Cardiac fibroblast (primary cell): ENCODE measurements at regions not wholly inside any gene's neighbourhood (a gene's known extent, or its start where the extent isn't known, plus 50 kb on each side); places are given as distances from the start of the nearest gene placed in this dataset.

Experiments used
- DNase-seq, 2 donors: peaks; one replicate each; pipeline versions ENCODE4 v3.0.0 to v3.0.0-alpha.2; 2010; ENCODE audit warnings: low read depth in 2 of 2
- H3K4me3 ChIP-seq, 2 donors: replicated peaks in 1 of 2; 1 replicate in 1 of 2; 2 replicates in 1 of 2; pipeline ENCODE4 v1.5.1; 2011; ENCODE audit warnings: low read depth in 2 of 2, low read length in 2 of 2, mild to moderate bottlenecking in 2 of 2, moderate library complexity in 1 of 2
- TF ChIP-seq, protein P1 (sequence below): IDR thresholded peaks from one replicate; pipeline ENCODE4 v1.5.1; 2011; ENCODE audit warnings: low read depth, mild to moderate bottlenecking, low read length, inconsistent platforms

DNA sequence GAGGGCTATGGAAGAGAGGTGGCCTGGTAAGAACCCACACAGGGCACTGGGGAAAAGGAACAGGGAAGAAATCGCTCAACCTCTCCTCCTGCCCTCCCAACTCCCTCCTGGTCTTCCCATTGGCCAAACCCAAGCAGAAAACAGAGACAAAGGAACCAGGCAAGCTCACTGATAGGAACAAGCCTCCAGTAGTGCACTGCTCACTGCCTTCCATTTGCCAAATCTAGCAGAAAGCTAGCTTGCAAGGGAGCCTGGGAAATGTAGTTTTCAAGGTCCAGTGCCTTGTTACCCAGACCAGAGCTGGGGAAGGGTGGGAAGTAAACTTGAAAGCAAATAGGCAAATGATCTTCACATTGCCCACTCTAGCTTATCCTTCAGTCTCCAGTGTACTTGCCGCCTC, 556.1 kb upstream of the AUTS2 start:
- no peak for DNase-seq
- TF ChIP-seq, protein P1, sequence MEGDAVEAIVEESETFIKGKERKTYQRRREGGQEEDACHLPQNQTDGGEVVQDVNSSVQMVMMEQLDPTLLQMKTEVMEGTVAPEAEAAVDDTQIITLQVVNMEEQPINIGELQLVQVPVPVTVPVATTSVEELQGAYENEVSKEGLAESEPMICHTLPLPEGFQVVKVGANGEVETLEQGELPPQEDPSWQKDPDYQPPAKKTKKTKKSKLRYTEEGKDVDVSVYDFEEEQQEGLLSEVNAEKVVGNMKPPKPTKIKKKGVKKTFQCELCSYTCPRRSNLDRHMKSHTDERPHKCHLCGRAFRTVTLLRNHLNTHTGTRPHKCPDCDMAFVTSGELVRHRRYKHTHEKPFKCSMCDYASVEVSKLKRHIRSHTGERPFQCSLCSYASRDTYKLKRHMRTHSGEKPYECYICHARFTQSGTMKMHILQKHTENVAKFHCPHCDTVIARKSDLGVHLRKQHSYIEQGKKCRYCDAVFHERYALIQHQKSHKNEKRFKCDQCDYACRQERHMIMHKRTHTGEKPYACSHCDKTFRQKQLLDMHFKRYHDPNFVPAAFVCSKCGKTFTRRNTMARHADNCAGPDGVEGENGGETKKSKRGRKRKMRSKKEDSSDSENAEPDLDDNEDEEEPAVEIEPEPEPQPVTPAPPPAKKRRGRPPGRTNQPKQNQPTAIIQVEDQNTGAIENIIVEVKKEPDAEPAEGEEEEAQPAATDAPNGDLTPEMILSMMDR: no peak
- H3K4me3 ChIP-seq: no peak overlapping the region

DNA sequence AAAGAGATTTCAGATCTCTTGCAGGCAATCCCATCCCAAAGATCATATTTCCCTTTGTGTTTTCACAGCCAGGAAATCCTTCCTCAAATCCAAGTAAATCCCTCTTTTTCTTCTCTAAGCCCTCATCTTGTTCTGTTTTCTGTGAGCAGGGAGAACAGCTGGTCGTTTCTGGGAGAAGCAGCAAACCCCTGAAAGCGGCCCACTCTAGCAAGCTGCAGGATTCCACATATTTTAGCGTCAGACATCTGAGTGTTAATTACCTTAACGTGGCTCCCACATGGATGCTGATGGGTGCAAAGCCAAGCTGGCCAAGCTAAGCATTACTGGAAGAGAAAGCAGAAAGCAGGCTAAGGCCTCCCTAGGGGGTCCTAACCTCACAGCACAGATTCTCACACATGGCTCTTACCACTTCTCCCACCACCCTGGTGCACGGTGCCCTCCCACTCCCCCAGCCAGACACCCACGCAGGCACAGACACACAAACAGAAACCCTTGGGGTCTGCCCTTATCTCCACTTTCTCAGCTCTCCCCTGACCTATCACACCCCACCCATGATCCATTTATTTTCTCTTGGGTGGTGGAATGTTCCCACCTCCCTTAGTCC, 551.0 kb upstream of the AUTS2 start:
- TF ChIP-seq, protein P1: no peak
- no peak overlapping the region for H3K4me3 ChIP-seq
- DNase-seq: no peak

GRCh38 chr7:69049326-69049725, 548.9 kb upstream of the AUTS2 start:
- H3K4me3 ChIP-seq: no peak overlapping the region
- no peak for DNase-seq
- TF ChIP-seq, protein P1: no peak

- TF ChIP-seq, protein P1: no peak
- DNase-seq: no peak
- no peak overlapping the region for H3K4me3 ChIP-seq
Measured at GRCh38 chr7:69052447-69052846, 545.8 kb upstream of the AUTS2 start.

DNA sequence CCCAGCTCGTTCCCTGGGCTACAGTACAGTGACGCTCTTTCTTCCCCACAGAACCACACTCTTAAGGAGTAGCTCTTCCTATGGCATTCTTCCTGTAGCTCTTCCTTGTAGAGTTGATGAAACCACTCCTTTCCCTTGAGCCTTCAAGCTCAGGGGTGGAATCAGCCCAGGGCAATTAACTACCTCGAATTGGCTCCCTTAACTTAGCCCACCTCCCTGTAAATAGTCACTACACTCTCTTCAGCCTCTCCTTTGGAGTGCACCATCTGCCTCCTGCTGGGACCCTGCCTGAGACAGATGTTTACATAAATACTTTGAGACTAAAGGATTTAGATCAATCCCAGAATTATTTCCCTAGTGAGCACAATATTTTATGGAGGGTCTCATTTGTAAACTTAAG, 537.8 kb upstream of the AUTS2 start:
- TF ChIP-seq, protein P1: no peak
- H3K4me3 ChIP-seq: no peak overlapping the region
- DNase-seq: no peak

- H3K4me3 ChIP-seq: no peak overlapping the region
- DNase-seq: peak in 1 of 2 donors; percentile 44
- TF ChIP-seq, protein P1: no peak
Measured at GRCh38 chr7:69062020-69062765, 536.1 kb upstream of the AUTS2 start.
